SW480 (cell line): ENCODE measurements at regions not wholly inside any gene's neighbourhood (a gene's known extent, or its start where the extent isn't known, plus 50 kb on each side); places are given as distances from the start of the nearest gene placed in this dataset.
A peak's percentile ranks its signal among the peaks of the same experiment; 100 is the strongest.

ENCODE experiments used
- DNase-seq: peaks from one replicate; pipeline ENCODE4 v3.0.0-alpha.2; 2016; ENCODE audit warnings: low spot score

- no peak for DNase-seq
Observed at GRCh38 chr3:113096188-113096892, 105.6 kb downstream of the GTPBP8 start.

GRCh38 chr3:113097960-113098447 is 107.2 kb downstream of the GTPBP8 start:
- peak; percentile 92 for DNase-seq

GRCh38 chr3:113100063-113100462 is 109.3 kb downstream of the GTPBP8 start:
- no peak for DNase-seq

- DNase-seq: no peak
Observed at GRCh38 chr3:113103588-113103987, 107.8 kb upstream of the BOC start.

- DNase-seq: no peak
Observed at GRCh38 chr3:113104357-113105092, 106.8 kb upstream of the BOC start.

GRCh38 chr3:113105093-113105449 is 106.3 kb upstream of the BOC start:
- no peak for DNase-seq

GRCh38 chr3:113105966-113106660 is 105.2 kb upstream of the BOC start:
- DNase-seq: no peak

- no peak for DNase-seq
Observed at GRCh38 chr3:113110267-113110666, 101.1 kb upstream of the BOC start.

- DNase-seq: no peak
Observed at GRCh38 chr3:113111011-113111707, 100.2 kb upstream of the BOC start.

GRCh38 chr3:113113361-113113760 is 98.0 kb upstream of the BOC start:
- no peak for DNase-seq

- DNase-seq: no peak
Observed at GRCh38 chr3:113117511-113118234, 93.7 kb upstream of the BOC start.

- DNase-seq: no peak
Observed at GRCh38 chr3:113118336-113118735, 93.0 kb upstream of the BOC start.

- no peak for DNase-seq
Observed at GRCh38 chr3:113124256-113124830, 87.0 kb upstream of the BOC start.

GRCh38 chr3:113125951-113126350 is 85.4 kb upstream of the BOC start:
- DNase-seq: no peak

GRCh38 chr3:113128386-113129015 is 82.9 kb upstream of the BOC start:
- DNase-seq: no peak

- no peak for DNase-seq
Observed at GRCh38 chr3:113129168-113129567, 82.2 kb upstream of the BOC start.

GRCh38 chr3:113132571-113132996 is 78.8 kb upstream of the BOC start:
- no peak for DNase-seq

- no peak for DNase-seq
Observed at GRCh38 chr3:113133140-113133539, 78.2 kb upstream of the BOC start.

- DNase-seq: no peak
Observed at GRCh38 chr3:113136071-113136470, 75.3 kb upstream of the BOC start.

- DNase-seq: no peak
Observed at GRCh38 chr3:113136544-113136943, 74.8 kb upstream of the BOC start.
